ENCODE measurements at regions not wholly inside any gene's neighbourhood (a gene's known extent, or its start where the extent isn't known, plus 50 kb on each side); places are given as distances from the start of the nearest gene placed in this dataset.

GRCh38 chr2:129071531-129071930, 752.9 kb upstream of the HS6ST1 start:
- H3K9me3 Mint-ChIP-seq, result no peaks in the 10 kb centered on the region
- H3K27me3 Mint-ChIP-seq, result no peaks in the 10 kb centered on the region
- H3K36me3 Mint-ChIP-seq, result no peaks in the 10 kb centered on the region
- no peaks in the 10 kb centered on the region for H3K4me1 Mint-ChIP-seq
- H3K4me3 Mint-ChIP-seq, result no peak overlapping the region
- no peak overlapping the region for H3K27ac Mint-ChIP-seq

DNA sequence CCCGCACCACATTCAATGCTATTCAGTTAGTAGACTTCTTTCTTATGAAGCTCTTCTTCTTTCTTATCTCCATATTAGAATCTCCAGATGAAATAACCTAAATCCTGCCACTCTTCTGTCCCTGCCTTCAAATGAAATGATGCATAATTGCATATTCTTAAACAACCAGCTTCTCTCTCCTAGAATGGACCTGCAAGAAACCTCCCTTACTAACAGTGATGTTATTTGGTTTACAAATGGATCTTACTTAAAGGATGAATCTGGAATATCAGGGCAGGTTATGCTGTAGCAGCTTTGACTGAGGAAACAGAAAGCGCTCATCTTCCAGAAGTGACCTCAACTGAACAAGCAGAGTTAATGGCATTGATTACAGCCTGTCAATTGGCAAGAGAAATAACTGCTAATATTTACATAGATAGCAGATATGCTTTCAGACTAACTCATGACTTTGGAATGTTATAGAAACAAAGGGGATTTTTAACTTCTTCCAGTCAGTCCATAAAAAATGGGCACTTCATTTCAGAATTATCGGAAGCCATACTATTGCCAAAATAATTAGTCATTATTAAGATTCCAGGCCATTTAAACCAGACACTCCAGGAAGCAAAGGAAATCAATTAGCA, 755.7 kb upstream of the HS6ST1 start:
- H3K27ac Mint-ChIP-seq, result no peak overlapping the region
- no peaks in the 10 kb centered on the region for H3K36me3 Mint-ChIP-seq
- H3K27me3 Mint-ChIP-seq, result no peaks in the 10 kb centered on the region
- no peaks in the 10 kb centered on the region for H3K4me1 Mint-ChIP-seq
- no peak overlapping the region for H3K4me3 Mint-ChIP-seq
- no peaks in the 10 kb centered on the region for H3K9me3 Mint-ChIP-seq

- Mint-ChIP-seq H3K4me3 (no peak overlapping the region), H3K4me1 (no peaks in the 10 kb centered on the region), H3K27me3 (peaks cover 2% of the 10 kb centered on the region), H3K27ac (no peak overlapping the region), H3K9me3 (no peaks in the 10 kb centered on the region), H3K36me3 (no peaks in the 10 kb centered on the region)
Measured at GRCh38 chr2:129078548-129078947, 759.9 kb upstream of the HS6ST1 start.

DNA sequence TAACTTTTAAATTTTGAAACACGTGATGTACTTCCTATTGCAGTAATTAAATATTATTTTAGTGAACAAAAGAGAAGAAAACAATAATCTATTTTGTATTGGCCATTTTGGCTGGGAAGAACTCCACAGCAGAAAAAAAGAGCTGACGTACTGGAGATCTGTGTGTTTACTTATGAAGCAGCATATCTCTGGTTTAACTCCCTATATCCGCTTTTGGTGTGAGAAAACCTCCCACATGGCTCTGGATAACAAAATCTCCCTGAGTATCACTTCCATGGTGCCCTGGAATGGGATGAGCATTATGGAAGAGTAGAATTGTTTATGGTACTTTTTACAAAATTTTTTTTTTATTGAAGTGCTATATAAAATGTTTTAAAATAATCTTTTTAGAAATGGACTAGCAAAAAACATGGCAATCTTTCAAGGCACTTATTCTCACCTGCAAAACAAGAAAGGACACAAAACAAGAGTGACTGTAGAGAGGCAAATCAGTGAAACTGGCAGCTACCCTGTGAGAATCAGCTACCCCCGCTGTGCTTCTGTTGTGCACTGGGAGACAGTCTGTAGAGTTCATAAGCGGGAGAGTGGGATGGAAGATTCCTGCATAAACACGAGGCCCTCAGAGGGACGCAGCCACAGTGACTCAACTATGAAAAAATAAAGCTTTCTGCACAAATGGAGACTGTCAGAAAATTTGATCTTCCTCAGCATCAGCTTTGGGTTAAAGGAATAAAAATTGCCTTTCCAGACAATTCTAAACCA, 762.2 kb upstream of the HS6ST1 start:
- Mint-ChIP-seq H3K27ac (no peak overlapping the region), H3K27me3 (peaks cover 2% of the 10 kb centered on the region), H3K4me3 (no peak overlapping the region), H3K4me1 (no peaks in the 10 kb centered on the region), H3K9me3 (no peaks in the 10 kb centered on the region), H3K36me3 (no peaks in the 10 kb centered on the region)

DNA sequence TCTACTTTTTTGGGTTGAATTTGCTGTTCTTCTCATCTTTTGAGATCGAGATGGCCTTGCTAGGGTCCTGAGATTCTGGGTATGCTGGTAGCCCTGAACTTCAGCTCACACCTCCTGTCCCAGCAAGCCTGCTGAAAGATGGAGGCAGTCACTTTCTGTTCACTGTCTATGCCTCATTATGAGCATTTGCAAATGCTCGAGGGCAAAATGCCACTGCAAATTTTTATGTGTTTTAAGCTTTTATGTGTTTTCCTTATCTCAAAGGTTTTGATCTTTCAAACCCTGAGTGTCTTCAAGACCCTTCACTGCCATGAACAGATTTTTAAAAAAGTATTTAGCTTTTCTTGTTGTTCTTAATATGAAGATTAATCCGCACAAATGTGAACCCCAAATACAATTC, 766.7 kb upstream of the HS6ST1 start:
- H3K9me3 Mint-ChIP-seq, result no peaks in the 10 kb centered on the region
- no peak overlapping the region for H3K4me3 Mint-ChIP-seq
- H3K4me1 Mint-ChIP-seq, result no peaks in the 10 kb centered on the region
- H3K27me3 Mint-ChIP-seq, result no peaks in the 10 kb centered on the region
- no peak overlapping the region for H3K27ac Mint-ChIP-seq
- H3K36me3 Mint-ChIP-seq, result no peaks in the 10 kb centered on the region

DNA sequence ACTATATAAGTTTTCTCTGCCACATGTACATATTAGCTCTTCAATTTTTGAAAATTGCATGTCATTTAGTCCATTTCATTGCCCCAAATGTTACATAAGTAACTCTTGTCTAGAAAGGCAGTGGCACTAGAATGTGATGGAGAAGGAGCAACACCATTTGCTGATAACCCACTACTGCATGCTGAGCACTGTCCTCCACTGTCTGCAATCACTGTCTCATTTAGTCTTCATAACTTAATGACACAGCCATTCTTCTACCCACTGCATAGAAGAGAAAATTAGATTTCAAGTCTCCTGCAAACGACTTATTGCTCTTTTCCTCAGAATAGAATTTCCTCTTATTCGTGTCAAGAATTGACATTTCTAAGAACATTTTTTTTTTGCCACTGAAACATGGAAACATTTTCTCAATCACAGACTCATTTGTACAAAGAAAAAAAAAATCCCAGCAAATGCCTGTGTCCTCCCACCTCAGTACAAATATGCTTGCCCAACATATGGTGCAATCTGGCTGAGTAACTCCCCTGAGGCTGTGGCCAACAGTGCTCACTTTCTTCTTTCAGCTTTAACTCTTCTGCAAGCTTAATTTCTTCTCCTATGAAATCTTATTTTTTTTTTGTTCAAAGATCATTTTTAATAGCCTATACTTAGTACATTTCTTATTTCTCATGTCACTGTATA, 768.6 kb upstream of the HS6ST1 start:
- Mint-ChIP-seq H3K36me3 (no peaks in the 10 kb centered on the region), H3K9me3 (no peaks in the 10 kb centered on the region), H3K27me3 (no peaks in the 10 kb centered on the region), H3K4me1 (no peaks in the 10 kb centered on the region), H3K27ac (no peak overlapping the region), H3K4me3 (no peak overlapping the region)

DNA sequence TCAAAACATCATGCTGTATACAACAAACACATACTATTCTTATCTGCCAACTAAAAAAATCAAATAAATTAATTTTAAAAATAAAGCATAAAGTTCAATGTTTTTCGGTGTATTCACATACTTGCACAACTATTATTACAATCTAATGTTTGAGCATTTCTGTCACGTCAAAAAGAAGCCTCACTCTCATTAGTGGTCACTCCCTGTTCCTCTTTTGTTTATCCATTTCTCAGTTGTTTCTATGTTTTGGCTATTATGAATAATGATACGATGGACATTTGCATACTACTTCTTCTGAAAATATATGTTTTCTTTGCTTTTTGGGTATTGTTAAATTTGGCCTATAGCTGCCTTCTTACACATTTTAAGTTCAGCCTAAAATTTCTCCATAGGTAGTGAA, 773.0 kb upstream of the HS6ST1 start:
- Mint-ChIP-seq H3K4me3 (no peak overlapping the region), H3K4me1 (no peaks in the 10 kb centered on the region), H3K27ac (no peak overlapping the region), H3K9me3 (no peaks in the 10 kb centered on the region), H3K36me3 (no peaks in the 10 kb centered on the region), H3K27me3 (no peaks in the 10 kb centered on the region)

- H3K4me1 Mint-ChIP-seq, result no peaks in the 10 kb centered on the region
- no peaks in the 10 kb centered on the region for H3K27me3 Mint-ChIP-seq
Measured at GRCh38 chr2:129092956-129093355, 774.3 kb upstream of the HS6ST1 start.

GRCh38 chr2:129101186-129101585, 782.5 kb upstream of the HS6ST1 start:
- Mint-ChIP-seq H3K4me1 (no peaks in the 10 kb centered on the region), H3K27me3 (peaks cover 2% of the 10 kb centered on the region), H3K9me3 (no peaks in the 10 kb centered on the region), H3K36me3 (no peaks in the 10 kb centered on the region), H3K4me3 (no peak overlapping the region), H3K27ac (no peak overlapping the region)

More at GRCh38 chr2:129092956-129093355, 774.3 kb upstream of the HS6ST1 start:
- no peaks in the 10 kb centered on the region for H3K36me3 Mint-ChIP-seq
- no peak overlapping the region for H3K4me3 Mint-ChIP-seq
- H3K9me3 Mint-ChIP-seq, result no peaks in the 10 kb centered on the region
- no peak overlapping the region for H3K27ac Mint-ChIP-seq

GRCh38 chr2:129103936-129104878, 785.5 kb upstream of the HS6ST1 start:
- Mint-ChIP-seq H3K4me3 (no peak overlapping the region), H3K36me3 (no peaks in the 10 kb centered on the region), H3K4me1 (no peaks in the 10 kb centered on the region), H3K27me3 (peaks cover 2% of the 10 kb centered on the region), H3K27ac (no peak overlapping the region), H3K9me3 (no peaks in the 10 kb centered on the region)

DNA sequence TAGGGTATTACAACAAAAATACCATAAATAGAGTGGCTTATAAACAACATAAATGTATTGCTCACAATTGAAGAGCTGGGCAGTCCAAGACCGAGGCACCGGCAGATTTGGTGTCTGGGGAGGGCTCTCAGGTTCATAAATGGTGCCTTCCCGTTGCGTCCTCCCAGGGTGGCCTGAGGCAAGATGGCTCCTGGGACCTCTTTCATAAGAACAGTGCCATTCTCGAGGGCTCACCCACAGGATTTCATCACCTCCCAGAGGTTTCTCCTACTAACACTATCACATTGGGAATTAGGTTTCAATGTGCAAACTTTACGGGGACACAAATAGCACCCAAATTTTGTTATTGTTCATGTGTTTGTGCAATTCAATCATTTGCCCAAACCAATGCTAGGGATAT, 793.5 kb upstream of the HS6ST1 start:
- Mint-ChIP-seq H3K27ac (no peak overlapping the region), H3K27me3 (no peaks in the 10 kb centered on the region), H3K9me3 (peaks cover 3% of the 10 kb centered on the region), H3K4me1 (no peaks in the 10 kb centered on the region), H3K36me3 (no peaks in the 10 kb centered on the region), H3K4me3 (no peak overlapping the region)

DNA sequence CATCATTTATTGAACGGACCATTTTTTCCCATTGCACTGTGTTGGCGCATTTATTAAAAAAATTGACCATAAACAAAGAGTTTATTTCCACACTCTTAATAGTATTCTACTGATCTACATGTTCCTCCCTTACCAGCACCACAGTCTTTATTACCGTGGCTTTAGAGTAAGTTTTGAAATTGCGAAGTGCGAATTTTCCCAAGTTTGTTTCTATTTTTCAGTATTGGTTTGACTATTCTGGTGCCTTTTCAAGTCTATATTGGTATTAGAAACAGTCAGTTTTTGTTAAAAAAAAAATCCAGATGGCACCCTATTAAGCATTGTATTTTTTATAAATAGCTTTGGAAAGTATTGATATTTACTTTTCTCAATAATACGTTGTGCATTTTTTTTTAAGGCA, 795.1 kb upstream of the HS6ST1 start:
- no peaks in the 10 kb centered on the region for H3K4me1 Mint-ChIP-seq
- H3K36me3 Mint-ChIP-seq, result no peaks in the 10 kb centered on the region
- H3K27ac Mint-ChIP-seq, result no peak overlapping the region
- peaks cover 3% of the 10 kb centered on the region for H3K9me3 Mint-ChIP-seq
- no peak overlapping the region for H3K4me3 Mint-ChIP-seq
- H3K27me3 Mint-ChIP-seq, result no peaks in the 10 kb centered on the region

GRCh38 chr2:129117434-129117833, 798.8 kb upstream of the HS6ST1 start:
- no peaks in the 10 kb centered on the region for H3K27me3 Mint-ChIP-seq
- no peaks in the 10 kb centered on the region for H3K36me3 Mint-ChIP-seq

GRCh38 chr2:129118296-129118695, 799.6 kb upstream of the HS6ST1 start:
- Mint-ChIP-seq H3K4me3 (no peak overlapping the region), H3K27me3 (no peaks in the 10 kb centered on the region), H3K4me1 (no peaks in the 10 kb centered on the region), H3K9me3 (no peaks in the 10 kb centered on the region), H3K27ac (no peak overlapping the region), H3K36me3 (no peaks in the 10 kb centered on the region)

More at GRCh38 chr2:129117434-129117833, 798.8 kb upstream of the HS6ST1 start:
- H3K9me3 Mint-ChIP-seq, result no peaks in the 10 kb centered on the region
- H3K4me3 Mint-ChIP-seq, result no peak overlapping the region
- no peaks in the 10 kb centered on the region for H3K4me1 Mint-ChIP-seq
- H3K27ac Mint-ChIP-seq, result no peak overlapping the region

GRCh38 chr2:129129087-129129486, 810.4 kb upstream of the HS6ST1 start:
- no peaks in the 10 kb centered on the region for H3K4me1 Mint-ChIP-seq
- peaks cover 1% of the 10 kb centered on the region for H3K27me3 Mint-ChIP-seq
- no peak overlapping the region for H3K27ac Mint-ChIP-seq
- no peaks in the 10 kb centered on the region for H3K36me3 Mint-ChIP-seq
- H3K4me3 Mint-ChIP-seq, result no peak overlapping the region
- H3K9me3 Mint-ChIP-seq, result peaks cover under 1% of the 10 kb centered on the region

Data from activated naive CD4-positive, alpha-beta T cell treated with anti-CD3 and anti-CD28 coated beads, Interleukin-2, amount 50 U/mL, for 24 hours (primary cell).